Amygdala (tissue), 56 donors: ENCODE measurements at regions not wholly inside any gene's neighbourhood (a gene's known extent, or its start where the extent isn't known, plus 50 kb on each side); places are given as distances from the start of the nearest gene placed in this dataset.

Experiments
- DNase-seq, 56 donors: peaks; one replicate each; lab custom pipeline; 2025; lab: John Stamatoyannopoulos, UW

- DNase-seq: no peak
Measured at GRCh38 chr18:67381608-67382150, 134.8 kb downstream of the DSEL start.

DNA sequence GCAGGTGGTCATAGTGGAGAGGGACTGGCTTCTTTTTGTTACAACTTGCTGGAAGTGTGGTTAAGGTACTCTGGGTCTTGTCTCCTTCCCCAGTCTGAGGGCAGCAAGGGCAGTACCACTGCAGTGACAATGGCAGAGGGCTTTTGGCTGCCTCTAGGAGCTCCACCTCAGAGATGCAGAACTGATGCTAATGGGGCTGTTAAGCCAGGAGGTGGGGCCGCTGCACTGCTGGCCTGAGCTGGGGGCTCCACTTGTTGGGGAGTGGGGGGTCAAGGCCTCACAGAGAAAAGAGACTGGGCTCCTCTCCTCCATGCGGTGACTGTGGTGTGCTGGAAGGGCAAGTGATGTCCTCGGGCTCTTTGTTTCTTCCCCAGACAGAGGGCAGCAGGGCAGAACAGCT, 135.7 kb downstream of the DSEL start:
- DNase-seq: no peak

- DNase-seq: no peak
Measured at GRCh38 chr18:67379981-67380380, 136.5 kb downstream of the DSEL start.

GRCh38 chr18:67376372-67376771, 140.1 kb downstream of the DSEL start:
- no peak for DNase-seq

DNA sequence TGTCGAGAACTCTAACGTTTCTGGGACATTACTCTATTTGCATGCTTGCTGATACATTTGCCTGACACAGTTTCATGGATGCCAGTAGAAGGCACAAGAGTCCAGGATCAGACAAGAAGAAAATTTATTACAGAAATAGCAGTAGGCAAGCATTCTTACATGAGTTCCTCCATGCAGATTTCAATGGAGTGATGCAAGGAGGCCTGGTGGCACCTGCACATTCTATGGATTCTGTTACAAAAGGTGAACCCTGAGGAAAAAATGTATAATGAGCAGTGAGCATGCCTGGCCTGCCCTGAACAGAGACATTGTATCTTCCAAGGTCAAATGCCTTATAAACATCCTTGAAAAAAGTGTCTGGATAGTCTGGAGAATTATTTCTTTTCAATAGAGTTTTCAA, 142.9 kb downstream of the DSEL start:
- no peak for DNase-seq

GRCh38 chr18:67367540-67367939, 149.0 kb downstream of the DSEL start:
- DNase-seq: no peak

GRCh38 chr18:67363694-67364093, 152.8 kb downstream of the DSEL start:
- no peak for DNase-seq

- no peak for DNase-seq
Measured at GRCh38 chr18:67362906-67363305, 153.6 kb downstream of the DSEL start.

GRCh38 chr18:67359873-67360838, 156.4 kb downstream of the DSEL start:
- DNase-seq: peak in 5 of 56 donors; percentile 2 to 32 (median 8)

GRCh38 chr18:67358947-67359346, 157.6 kb downstream of the DSEL start:
- no peak for DNase-seq

DNA sequence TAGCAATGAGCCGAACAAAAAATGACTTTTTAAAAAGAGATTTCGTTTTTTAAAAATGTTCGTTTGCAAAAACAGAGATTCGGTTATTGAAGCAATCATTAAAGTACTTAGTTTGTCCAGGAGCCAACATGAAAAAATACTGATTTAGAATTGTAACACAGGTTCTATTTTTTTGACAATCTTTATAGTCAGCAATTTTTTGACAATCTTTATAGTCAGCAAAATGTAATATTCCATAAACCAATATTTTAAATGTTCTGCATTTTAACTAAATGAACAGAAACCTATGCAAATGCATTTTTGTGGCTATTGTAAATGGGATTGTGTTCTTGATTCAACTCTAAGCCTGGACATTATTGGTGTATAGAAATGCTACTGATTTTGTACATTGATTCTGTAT, 161.8 kb downstream of the DSEL start:
- DNase-seq: no peak

DNA sequence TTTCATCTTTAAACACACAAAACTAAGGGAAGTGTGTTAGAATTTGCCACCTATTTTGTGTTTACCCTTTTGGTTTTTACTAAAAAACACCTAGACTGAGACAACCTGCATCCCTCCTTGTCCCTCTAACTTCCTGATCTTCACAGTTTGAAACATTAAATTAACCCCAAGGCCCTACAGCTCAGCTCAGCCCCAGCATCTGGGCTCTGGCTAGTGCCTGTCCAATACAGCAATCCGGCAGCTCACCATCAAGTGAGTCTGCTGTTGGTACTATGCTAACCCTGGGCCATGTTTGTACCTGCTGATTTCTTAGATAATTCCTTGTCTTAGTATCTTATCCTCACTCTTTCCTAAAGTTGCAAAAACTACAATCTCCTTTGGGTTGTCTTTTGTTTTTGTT, 162.4 kb downstream of the DSEL start:
- DNase-seq: no peak

GRCh38 chr18:67347438-67347837, 169.1 kb downstream of the DSEL start:
- no peak for DNase-seq

- DNase-seq: no peak
Measured at GRCh38 chr18:67342159-67342558, 174.4 kb downstream of the DSEL start.

DNA sequence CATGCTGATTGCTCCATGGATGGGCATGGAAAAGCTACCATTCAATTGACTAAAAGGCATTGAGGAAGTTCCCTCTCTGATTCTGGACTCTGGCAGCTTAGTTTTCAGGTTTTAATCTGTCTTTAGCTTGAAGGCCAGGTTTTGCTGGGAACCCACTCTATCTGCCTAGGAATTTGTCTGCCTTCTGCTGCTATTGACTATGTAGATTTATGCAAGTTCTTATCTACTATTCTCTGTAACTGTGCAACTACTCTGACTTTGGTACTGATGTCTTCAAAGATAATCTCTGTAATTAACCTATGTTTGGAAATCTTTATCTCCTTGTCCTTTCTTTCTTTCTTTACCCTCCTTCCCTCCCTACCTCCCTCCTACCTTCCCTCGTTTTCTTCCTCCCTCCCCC, 178.8 kb downstream of the DSEL start:
- DNase-seq: no peak

DNA sequence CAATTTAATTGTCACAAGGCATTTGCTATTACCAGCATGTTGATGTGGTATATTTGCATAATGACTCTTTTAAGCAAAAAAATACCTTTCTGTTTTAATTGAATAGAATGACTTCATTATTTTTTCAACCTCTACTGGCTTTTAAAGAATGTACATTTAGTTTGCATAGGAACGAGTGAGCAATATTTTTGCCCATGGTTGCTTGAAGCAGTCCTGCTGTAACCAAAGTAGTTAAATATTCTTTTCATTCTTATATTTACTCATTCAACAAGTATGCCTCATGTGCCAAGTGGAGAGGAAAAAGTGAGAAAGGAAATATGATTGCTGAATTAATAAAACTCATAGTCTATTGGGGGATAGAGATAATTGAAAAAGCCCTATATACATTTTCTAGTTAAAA, 184.7 kb downstream of the DSEL start:
- DNase-seq: no peak

GRCh38 chr18:67319109-67319508, 197.4 kb downstream of the DSEL start:
- DNase-seq: no peak

- DNase-seq: no peak
Measured at GRCh38 chr18:67318651-67319050, 197.9 kb downstream of the DSEL start.

DNA sequence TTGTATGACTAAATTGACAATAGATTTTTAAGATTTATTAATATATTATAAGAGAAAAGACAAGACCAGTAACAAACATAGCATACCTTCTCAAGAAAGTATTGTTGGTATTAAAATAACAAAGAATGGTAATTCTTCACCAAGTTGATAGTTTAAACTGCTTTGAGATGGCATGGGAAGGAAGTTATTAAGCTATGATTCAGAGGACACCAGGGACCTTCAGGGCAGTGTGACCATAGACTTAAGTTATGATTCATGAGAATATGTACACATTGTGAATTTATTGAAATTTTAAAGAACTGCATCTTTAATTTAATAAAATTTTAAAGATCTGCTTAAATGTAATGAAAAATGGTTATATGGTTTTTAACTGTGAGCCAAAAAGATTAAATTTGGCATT, 205.7 kb downstream of the DSEL start:
- no peak for DNase-seq

- no peak for DNase-seq
Measured at GRCh38 chr18:67308819-67309218, 207.7 kb downstream of the DSEL start.

- no peak for DNase-seq
Measured at GRCh38 chr18:67305466-67305865, 211.1 kb downstream of the DSEL start.

DNA sequence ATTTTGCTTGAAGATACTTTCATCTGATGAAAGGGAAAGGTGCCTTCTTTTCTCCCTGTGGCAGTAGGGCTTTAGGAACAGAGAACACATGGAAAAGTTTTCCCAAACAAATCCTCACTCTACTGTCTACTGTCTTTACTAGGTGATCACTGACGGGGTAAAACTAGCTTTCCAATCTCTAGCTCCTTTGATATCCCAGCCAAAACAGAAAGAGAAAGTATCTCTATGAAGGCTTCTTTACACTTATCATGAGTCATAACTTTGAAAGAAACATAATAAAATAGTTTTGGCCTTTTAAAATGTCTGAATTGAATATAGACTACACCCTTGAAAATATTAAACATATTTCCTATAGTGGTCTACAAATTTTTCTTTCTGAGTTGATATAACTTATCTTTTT, 214.5 kb downstream of the DSEL start:
- DNase-seq: no peak
